ENCODE measurements at regions not wholly inside any gene's neighbourhood (a gene's known extent, or its start where the extent isn't known, plus 50 kb on each side); places are given as distances from the start of the nearest gene placed in this dataset.

GRCh38 chr6:101294676-101295075 is 98.8 kb upstream of the GRIK2 start:
- DNase-seq (ENCODE audit: low read depth) = no peak
- TF ChIP-seq, protein P1, sequence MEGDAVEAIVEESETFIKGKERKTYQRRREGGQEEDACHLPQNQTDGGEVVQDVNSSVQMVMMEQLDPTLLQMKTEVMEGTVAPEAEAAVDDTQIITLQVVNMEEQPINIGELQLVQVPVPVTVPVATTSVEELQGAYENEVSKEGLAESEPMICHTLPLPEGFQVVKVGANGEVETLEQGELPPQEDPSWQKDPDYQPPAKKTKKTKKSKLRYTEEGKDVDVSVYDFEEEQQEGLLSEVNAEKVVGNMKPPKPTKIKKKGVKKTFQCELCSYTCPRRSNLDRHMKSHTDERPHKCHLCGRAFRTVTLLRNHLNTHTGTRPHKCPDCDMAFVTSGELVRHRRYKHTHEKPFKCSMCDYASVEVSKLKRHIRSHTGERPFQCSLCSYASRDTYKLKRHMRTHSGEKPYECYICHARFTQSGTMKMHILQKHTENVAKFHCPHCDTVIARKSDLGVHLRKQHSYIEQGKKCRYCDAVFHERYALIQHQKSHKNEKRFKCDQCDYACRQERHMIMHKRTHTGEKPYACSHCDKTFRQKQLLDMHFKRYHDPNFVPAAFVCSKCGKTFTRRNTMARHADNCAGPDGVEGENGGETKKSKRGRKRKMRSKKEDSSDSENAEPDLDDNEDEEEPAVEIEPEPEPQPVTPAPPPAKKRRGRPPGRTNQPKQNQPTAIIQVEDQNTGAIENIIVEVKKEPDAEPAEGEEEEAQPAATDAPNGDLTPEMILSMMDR (IDR thresholded peaks at IDR 0.05; ENCODE audit: insufficient read depth, low read depth, low read length) = no peak
- H3K4me3 ChIP-seq (ENCODE audit: low read depth, low read length) = no peak overlapping the region

DNA sequence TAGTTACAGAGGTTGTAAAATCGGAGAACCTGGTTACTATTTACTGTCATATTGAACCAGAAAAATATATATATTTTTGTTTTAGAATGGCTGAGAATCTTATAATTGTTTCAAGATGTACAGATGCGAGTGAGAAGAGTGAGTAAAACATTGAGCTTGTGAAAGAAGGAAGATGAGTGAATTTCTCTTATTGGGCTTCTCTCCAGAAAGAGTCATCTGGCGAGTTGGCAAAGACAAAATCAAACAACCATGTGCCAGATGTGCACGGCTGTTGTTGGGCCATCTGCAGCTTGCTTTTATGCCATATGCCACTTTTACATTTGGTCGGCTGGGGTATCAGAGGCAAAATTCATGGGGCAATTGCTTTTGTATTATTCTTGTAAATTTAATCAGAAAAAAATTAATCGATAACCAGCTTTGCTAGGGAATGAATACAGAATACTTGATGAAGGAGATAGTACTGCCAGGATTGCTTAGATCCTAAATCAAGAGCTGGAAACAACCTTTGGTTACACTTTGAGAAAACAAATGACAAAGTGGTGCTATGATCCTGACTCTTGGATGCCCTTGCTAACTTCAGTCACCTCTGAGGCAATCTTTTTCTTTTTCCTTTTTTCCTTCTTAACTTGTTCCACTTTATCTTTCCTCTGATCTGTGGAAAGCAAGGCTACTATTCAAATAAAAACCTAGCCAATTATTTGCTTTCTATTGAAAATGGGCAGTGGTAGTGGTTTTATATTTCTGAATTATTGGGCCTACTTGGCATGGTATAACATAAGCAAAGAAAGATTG is 97.1 kb upstream of the GRIK2 start:
- TF ChIP-seq, protein P1 (IDR thresholded peaks at IDR 0.05; ENCODE audit: insufficient read depth, low read depth, low read length) = no peak
- peak; percentile 53 for DNase-seq (ENCODE audit: low read depth)
- no peak overlapping the region for H3K4me3 ChIP-seq (ENCODE audit: low read depth, low read length)

DNA sequence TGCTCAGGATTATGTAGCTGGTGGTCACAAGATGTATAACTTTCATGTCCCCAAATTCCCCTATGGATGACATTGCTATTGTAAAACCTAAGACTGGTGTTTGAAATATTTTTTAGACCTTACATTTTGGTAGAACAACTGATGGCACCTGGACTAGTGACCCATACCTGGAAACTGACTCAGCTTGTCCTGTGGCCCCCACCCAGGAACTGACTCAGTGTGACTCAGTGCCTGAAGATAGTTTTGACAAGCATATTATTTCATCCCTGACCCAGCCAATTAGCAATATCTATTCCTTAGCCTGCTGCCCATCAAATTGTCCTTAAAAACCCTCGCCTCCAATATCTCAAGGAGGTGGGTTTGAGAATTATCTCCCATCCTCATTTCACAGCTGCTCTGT is 90.9 kb upstream of the GRIK2 start:
- no peak for DNase-seq (ENCODE audit: low read depth)
- TF ChIP-seq, protein P1 (IDR thresholded peaks at IDR 0.05; ENCODE audit: insufficient read depth, low read depth, low read length) = no peak
- H3K4me3 ChIP-seq (ENCODE audit: low read depth, low read length) = no peak overlapping the region

- no peak overlapping the region for H3K4me3 ChIP-seq (ENCODE audit: low read depth, low read length)
- TF ChIP-seq, protein P1 (IDR thresholded peaks at IDR 0.05; ENCODE audit: insufficient read depth, low read depth, low read length) = no peak
- DNase-seq (ENCODE audit: low read depth) = no peak
Measured at GRCh38 chr6:101303495-101303894, 90.0 kb upstream of the GRIK2 start.

DNA sequence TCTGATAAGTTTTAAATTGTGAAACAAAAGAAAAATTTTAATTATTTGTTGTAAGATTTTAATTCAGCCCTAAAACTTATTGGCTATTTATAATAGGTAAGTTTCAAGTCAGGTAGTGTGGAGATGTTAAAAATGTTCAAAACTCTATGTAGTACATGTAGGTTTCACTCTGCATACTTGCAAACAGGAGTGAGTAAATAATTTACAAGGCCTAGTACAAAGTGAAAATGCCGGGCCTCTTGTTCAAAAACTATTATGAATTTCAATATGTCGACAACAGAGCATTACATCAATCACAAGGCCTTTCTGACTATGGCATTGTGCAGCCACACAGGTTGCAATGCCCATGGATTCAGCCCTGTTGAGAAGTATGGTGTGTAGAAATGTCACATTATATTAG is 80.9 kb upstream of the GRIK2 start:
- no peak overlapping the region for H3K4me3 ChIP-seq (ENCODE audit: low read depth, low read length)
- DNase-seq (ENCODE audit: low read depth) = no peak

GRCh38 chr6:101322921-101323320 is 70.6 kb upstream of the GRIK2 start:
- TF ChIP-seq, protein P1 (IDR thresholded peaks at IDR 0.05; ENCODE audit: insufficient read depth, low read depth, low read length) = no peak
- DNase-seq (ENCODE audit: low read depth) = no peak
- H3K4me3 ChIP-seq (ENCODE audit: low read depth, low read length) = no peak overlapping the region

More for the DNA sequence above, 80.9 kb upstream of the GRIK2 start:
- TF ChIP-seq, protein P1 (IDR thresholded peaks at IDR 0.05; ENCODE audit: insufficient read depth, low read depth, low read length) = no peak

DNA sequence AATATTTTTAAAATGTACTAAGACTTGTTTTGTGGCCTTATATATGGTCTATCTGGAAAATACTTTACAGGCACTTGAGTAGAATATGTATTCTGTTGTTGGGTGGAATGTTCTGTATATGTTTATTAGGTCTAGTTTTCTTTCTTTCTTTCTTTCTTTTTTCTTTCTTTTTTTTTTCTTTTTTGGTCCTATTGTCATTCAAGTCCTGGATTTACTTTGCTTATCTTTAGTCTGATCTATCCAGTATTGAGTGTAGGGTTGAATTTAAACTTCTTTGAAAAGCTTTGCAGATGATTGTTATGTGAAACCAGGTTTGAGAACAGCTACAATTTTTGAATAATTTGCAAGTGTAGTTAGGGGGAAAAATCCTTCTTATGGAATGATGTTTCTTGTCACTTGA is 67.1 kb upstream of the GRIK2 start:
- no peak overlapping the region for H3K4me3 ChIP-seq (ENCODE audit: low read depth, low read length)
- DNase-seq (ENCODE audit: low read depth) = no peak
- TF ChIP-seq, protein P1 (IDR thresholded peaks at IDR 0.05; ENCODE audit: insufficient read depth, low read depth, low read length) = no peak

All from fibroblast of villous mesenchyme (primary cell).